GM23338 (cell line): ENCODE measurements at regions not wholly inside any gene's neighbourhood (a gene's known extent, or its start where the extent isn't known, plus 50 kb on each side); places are given as distances from the start of the nearest gene placed in this dataset.

Experiments used
- ATAC-seq: fragments of 200-7000 bp; cut with Tn5 transposase; 3 replicates; pipeline ENCODE4 v1.9.1; 2020
- DNase-seq: peaks from one replicate; pipeline ENCODE4 v3.0.0-alpha.2; 2015; ENCODE audit warnings: low spot score
- H2AFZ ChIP-seq: fragments of 200-600 bp; sonication (generic); 2 replicates; pipeline ENCODE4 v1.8.0; 2016; ENCODE audit warnings: antibody characterized with exemption, mild to moderate bottlenecking, moderate library complexity
- H3F3A ChIP-seq: fragments of 200-600 bp; sonication (generic); replicated peaks from 2 replicates; pipeline ENCODE4 v1.8.0; 2017; ENCODE audit warnings: antibody characterized with exemption, mixed run types, low read depth
- H3K27ac ChIP-seq: fragments of 200-600 bp; sonication (generic); 2 replicates; pipeline ENCODE4 v1.6.1; 2016; ENCODE audit warnings: low read depth
- H3K27me3 ChIP-seq: fragments of 200-600 bp; sonication (generic); 2 replicates; pipeline ENCODE4 v1.8.0; 2016; ENCODE audit warnings: mild to moderate bottlenecking, mixed run types, moderate library complexity; ENCODE audit not compliant: insufficient read depth
- H3K36me3 ChIP-seq: fragments of 200-600 bp; sonication (generic); 2 replicates; pipeline ENCODE4 v1.8.0; 2016; ENCODE audit warnings: mild to moderate bottlenecking; ENCODE audit not compliant: insufficient read depth
- H3K4me1 ChIP-seq: fragments of 200-600 bp; sonication (generic); 2 replicates; pipeline ENCODE4 v1.8.0; 2016; ENCODE audit warnings: mild to moderate bottlenecking, moderate library complexity; ENCODE audit not compliant: insufficient read depth
- H3K4me2 ChIP-seq: fragments of 200-600 bp; sonication (generic); 2 replicates; pipeline ENCODE4 v1.7.1; 2017; ENCODE audit warnings: mixed run types
- H3K4me3 ChIP-seq: fragments of 200-600 bp; sonication (generic); 2 replicates; pipeline ENCODE4 v1.6.1; 2016; ENCODE audit warnings: mixed run types
- H3K79me2 ChIP-seq: fragments of 200-600 bp; sonication (generic); replicated peaks from 2 replicates; pipeline ENCODE4 v1.8.0; 2017; ENCODE audit warnings: mild to moderate bottlenecking; ENCODE audit not compliant: insufficient read depth
- H3K9me2 ChIP-seq: fragments of 200-600 bp; sonication (generic); 2 replicates; pipeline ENCODE4 v1.8.0; 2017; ENCODE audit not compliant: insufficient read depth
- H4K20me1 ChIP-seq: fragments of 200-600 bp; sonication (generic); replicated peaks from 2 replicates; pipeline ENCODE4 v1.8.0; 2017; ENCODE audit warnings: mild to moderate bottlenecking; ENCODE audit not compliant: insufficient read depth
- H3K27ac Mint-ChIP-seq: 2 replicates; pipeline ENCODE4 v1.8.0; 2020; ENCODE audit warnings: inconsistent platforms, mild to moderate bottlenecking, moderate library complexity, mixed read lengths
- H3K27me3 Mint-ChIP-seq: 3 replicates; pipeline ENCODE4 v1.8.0; 2022; ENCODE audit warnings: low read depth, mild to moderate bottlenecking, moderate library complexity, mixed read lengths, inconsistent platforms; ENCODE audit not compliant: insufficient read depth, poor library complexity
- H3K36me3 Mint-ChIP-seq: 3 replicates; pipeline ENCODE4 v1.8.0; 2021; ENCODE audit warnings: low read depth, mild to moderate bottlenecking, inconsistent platforms, moderate library complexity, mixed read lengths
- H3K4me1 Mint-ChIP-seq: 3 replicates; pipeline ENCODE4 v1.8.0; 2020; ENCODE audit warnings: mild to moderate bottlenecking, inconsistent platforms, mixed read lengths
- H3K4me3 Mint-ChIP-seq: 3 replicates; pipeline ENCODE4 v1.8.0; 2021; ENCODE audit warnings: moderate library complexity, mild to moderate bottlenecking, inconsistent platforms, mixed read lengths
- H3K9me3 Mint-ChIP-seq: 3 replicates; pipeline ENCODE4 v1.8.0; 2020; ENCODE audit warnings: moderate library complexity, mild to moderate bottlenecking, inconsistent platforms, mixed read lengths
- CTCF ChIP-seq, 2 experiments: fragments of 200-600 bp in 1 of 2; sonication (generic) in 1 of 2; conservative IDR thresholded peaks; 2 replicates each; pipeline versions ENCODE4 v1.5.1 to v1.6.1; 2016 to 2017; ENCODE audit warnings: antibody characterized with exemption in 2 of 2, low read depth in 2 of 2, mild to moderate bottlenecking in 2 of 2, moderate library complexity in 1 of 2
- STAT1 ChIP-seq: IDR thresholded peaks from one replicate; pipeline ENCODE4 v1.6.1; 2016; ENCODE audit warnings: antibody characterized with exemption; ENCODE audit not compliant: unreplicated experiment
- ZNF331 ChIP-seq: fragments of 250-450 bp; sonication (Bioruptor Pico); IDR thresholded peaks from 2 replicates; pipeline ENCODE4 v1.5.0; 2020; ENCODE audit warnings: low read depth, mild to moderate bottlenecking, moderate library complexity
- TF ChIP-seq, protein P1 (sequence below): fragments of 250-450 bp; sonication (Bioruptor Pico); IDR thresholded peaks from 2 replicates; pipeline ENCODE4 v1.5.0; 2020; ENCODE audit warnings: mild to moderate bottlenecking, moderate library complexity
- TF ChIP-seq, protein P2 (sequence below): IDR thresholded peaks from one replicate; pipeline ENCODE4 v1.6.1; 2018; ENCODE audit warnings: antibody characterized with exemption; ENCODE audit not compliant: unreplicated experiment

- H3K27ac Mint-ChIP-seq: no peak overlapping the region
Observed at GRCh38 chr5:125207856-125208255, 461.4 kb upstream of the ZNF608 start.

More at GRCh38 chr5:125207856-125208255, 461.4 kb upstream of the ZNF608 start:
- ATAC-seq (no peak), DNase-seq (no peak)
- H4K20me1 ChIP-seq: no peaks in the 10 kb centered on the region
- TF ChIP-seq STAT1 (no peak), ZNF331 (CRISPR knock-in tag) (no peak), CTCF (conservative IDR thresholded peaks at IDR 0.05; ENCODE audit: low read depth in 2 of 2) (no peak)
- TF ChIP-seq, protein P1, sequence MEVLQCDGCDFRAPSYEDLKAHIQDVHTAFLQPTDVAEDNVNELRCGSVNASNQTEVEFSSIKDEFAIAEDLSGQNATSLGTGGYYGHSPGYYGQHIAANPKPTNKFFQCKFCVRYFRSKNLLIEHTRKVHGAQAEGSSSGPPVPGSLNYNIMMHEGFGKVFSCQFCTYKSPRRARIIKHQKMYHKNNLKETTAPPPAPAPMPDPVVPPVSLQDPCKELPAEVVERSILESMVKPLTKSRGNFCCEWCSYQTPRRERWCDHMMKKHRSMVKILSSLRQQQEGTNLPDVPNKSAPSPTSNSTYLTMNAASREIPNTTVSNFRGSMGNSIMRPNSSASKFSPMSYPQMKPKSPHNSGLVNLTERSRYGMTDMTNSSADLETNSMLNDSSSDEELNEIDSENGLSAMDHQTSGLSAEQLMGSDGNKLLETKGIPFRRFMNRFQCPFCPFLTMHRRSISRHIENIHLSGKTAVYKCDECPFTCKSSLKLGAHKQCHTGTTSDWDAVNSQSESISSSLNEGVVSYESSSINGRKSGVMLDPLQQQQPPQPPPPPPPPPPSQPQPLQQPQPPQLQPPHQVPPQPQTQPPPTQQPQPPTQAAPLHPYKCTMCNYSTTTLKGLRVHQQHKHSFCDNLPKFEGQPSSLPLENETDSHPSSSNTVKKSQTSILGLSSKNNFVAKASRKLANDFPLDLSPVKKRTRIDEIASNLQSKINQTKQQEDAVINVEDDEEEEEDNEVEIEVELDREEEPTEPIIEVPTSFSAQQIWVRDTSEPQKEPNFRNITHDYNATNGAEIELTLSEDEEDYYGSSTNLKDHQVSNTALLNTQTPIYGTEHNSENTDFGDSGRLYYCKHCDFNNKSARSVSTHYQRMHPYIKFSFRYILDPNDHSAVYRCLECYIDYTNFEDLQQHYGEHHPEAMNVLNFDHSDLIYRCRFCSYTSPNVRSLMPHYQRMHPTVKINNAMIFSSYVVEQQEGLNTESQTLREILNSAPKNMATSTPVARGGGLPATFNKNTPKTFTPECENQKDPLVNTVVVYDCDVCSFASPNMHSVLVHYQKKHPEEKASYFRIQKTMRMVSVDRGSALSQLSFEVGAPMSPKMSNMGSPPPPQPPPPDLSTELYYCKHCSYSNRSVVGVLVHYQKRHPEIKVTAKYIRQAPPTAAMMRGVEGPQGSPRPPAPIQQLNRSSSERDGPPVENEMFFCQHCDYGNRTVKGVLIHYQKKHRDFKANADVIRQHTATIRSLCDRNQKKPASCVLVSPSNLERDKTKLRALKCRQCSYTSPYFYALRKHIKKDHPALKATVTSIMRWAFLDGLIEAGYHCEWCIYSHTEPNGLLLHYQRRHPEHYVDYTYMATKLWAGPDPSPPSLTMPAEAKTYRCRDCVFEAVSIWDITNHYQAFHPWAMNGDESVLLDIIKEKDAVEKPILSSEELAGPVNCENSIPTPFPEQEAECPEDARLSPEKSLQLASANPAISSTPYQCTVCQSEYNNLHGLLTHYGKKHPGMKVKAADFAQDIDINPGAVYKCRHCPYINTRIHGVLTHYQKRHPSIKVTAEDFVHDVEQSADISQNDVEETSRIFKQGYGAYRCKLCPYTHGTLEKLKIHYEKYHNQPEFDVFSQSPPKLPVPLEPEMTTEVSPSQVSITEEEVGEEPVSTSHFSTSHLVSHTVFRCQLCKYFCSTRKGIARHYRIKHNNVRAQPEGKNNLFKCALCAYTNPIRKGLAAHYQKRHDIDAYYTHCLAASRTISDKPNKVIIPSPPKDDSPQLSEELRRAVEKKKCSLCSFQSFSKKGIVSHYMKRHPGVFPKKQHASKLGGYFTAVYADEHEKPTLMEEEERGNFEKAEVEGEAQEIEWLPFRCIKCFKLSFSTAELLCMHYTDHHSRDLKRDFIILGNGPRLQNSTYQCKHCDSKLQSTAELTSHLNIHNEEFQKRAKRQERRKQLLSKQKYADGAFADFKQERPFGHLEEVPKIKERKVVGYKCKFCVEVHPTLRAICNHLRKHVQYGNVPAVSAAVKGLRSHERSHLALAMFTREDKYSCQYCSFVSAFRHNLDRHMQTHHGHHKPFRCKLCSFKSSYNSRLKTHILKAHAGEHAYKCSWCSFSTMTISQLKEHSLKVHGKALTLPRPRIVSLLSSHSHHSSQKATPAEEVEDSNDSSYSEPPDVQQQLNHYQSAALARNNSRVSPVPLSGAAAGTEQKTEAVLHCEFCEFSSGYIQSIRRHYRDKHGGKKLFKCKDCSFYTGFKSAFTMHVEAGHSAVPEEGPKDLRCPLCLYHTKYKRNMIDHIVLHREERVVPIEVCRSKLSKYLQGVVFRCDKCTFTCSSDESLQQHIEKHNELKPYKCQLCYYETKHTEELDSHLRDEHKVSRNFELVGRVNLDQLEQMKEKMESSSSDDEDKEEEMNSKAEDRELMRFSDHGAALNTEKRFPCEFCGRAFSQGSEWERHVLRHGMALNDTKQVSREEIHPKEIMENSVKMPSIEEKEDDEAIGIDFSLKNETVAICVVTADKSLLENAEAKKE (CRISPR knock-in tag): no peak
- TF ChIP-seq, protein P2, sequence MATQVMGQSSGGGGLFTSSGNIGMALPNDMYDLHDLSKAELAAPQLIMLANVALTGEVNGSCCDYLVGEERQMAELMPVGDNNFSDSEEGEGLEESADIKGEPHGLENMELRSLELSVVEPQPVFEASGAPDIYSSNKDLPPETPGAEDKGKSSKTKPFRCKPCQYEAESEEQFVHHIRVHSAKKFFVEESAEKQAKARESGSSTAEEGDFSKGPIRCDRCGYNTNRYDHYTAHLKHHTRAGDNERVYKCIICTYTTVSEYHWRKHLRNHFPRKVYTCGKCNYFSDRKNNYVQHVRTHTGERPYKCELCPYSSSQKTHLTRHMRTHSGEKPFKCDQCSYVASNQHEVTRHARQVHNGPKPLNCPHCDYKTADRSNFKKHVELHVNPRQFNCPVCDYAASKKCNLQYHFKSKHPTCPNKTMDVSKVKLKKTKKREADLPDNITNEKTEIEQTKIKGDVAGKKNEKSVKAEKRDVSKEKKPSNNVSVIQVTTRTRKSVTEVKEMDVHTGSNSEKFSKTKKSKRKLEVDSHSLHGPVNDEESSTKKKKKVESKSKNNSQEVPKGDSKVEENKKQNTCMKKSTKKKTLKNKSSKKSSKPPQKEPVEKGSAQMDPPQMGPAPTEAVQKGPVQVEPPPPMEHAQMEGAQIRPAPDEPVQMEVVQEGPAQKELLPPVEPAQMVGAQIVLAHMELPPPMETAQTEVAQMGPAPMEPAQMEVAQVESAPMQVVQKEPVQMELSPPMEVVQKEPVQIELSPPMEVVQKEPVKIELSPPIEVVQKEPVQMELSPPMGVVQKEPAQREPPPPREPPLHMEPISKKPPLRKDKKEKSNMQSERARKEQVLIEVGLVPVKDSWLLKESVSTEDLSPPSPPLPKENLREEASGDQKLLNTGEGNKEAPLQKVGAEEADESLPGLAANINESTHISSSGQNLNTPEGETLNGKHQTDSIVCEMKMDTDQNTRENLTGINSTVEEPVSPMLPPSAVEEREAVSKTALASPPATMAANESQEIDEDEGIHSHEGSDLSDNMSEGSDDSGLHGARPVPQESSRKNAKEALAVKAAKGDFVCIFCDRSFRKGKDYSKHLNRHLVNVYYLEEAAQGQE: no peak
- no peak overlapping the region for H3K4me3 Mint-ChIP-seq
- no peak overlapping the region for H3K27ac ChIP-seq
- H3K9me3 Mint-ChIP-seq: no peaks in the 10 kb centered on the region
- peaks cover 24% of the 10 kb centered on the region; the same call in 1 of the 2 replicates for H3K9me2 ChIP-seq
- no peak overlapping the region for H3K4me3 ChIP-seq
- no peaks in the 10 kb centered on the region for H3K27me3 Mint-ChIP-seq
- no peak overlapping the region for H3K4me2 ChIP-seq
- no peaks in the 10 kb centered on the region for H3F3A ChIP-seq
- peaks cover 10% of the 10 kb centered on the region for H3K36me3 Mint-ChIP-seq
- no peak overlapping the region for H2AFZ ChIP-seq
- H3K36me3 ChIP-seq: no peaks in the 10 kb centered on the region; the same call in 1 of the 2 replicates
- no peaks in the 10 kb centered on the region for H3K27me3 ChIP-seq
- H3K79me2 ChIP-seq: no peaks in the 10 kb centered on the region
- peaks cover 5% of the 10 kb centered on the region; the same call in 1 of the 2 replicates for H3K4me1 ChIP-seq
- peaks cover 13% of the 10 kb centered on the region; the same call in 2 of the 3 replicates for H3K4me1 Mint-ChIP-seq
